DND-41 (cell line): ENCODE measurements at regions not wholly inside any gene's neighbourhood (a gene's known extent, or its start where the extent isn't known, plus 50 kb on each side); places are given as distances from the start of the nearest gene placed in this dataset.

Source experiments
- ATAC-seq: fragments of 200-7000 bp; cut with Tn5 transposase; 3 replicates; pipeline ENCODE4 v1.9.1; 2021; ENCODE audit warnings: low read depth; ENCODE audit not compliant: insufficient read depth
- DNase-seq: peaks from one replicate; pipeline ENCODE4 v3.0.0-alpha.2; 2020
- H2AFZ ChIP-seq: 2 replicates; pipeline ENCODE4 v1.6.0; 2012; ENCODE audit warnings: low read depth, low read length
- H3K27ac ChIP-seq: 2 replicates; pipeline ENCODE4 v1.5.1; 2012; ENCODE audit warnings: low read length, inconsistent platforms
- H3K27me3 ChIP-seq: fragments of 200-600 bp; sonication (generic); 2 replicates; pipeline ENCODE4 v1.6.0; 2012; ENCODE audit warnings: low read length, mild to moderate bottlenecking, inconsistent platforms; ENCODE audit not compliant: insufficient read depth, poor library complexity
- H3K36me3 ChIP-seq: 2 replicates; pipeline ENCODE4 v1.5.1; 2012; ENCODE audit warnings: low read length, inconsistent platforms; ENCODE audit not compliant: insufficient read depth
- H3K4me1 ChIP-seq: 2 replicates; pipeline ENCODE4 v1.5.1; 2012; ENCODE audit warnings: mild to moderate bottlenecking, low read length; ENCODE audit not compliant: insufficient read depth
- H3K4me2 ChIP-seq: 2 replicates; pipeline ENCODE4 v1.6.0; 2012; ENCODE audit warnings: mild to moderate bottlenecking, moderate library complexity, low read length, inconsistent platforms; ENCODE audit not compliant: insufficient read depth
- H3K4me3 ChIP-seq, 2 experiments: fragments of 200-600 bp in 1 of 2; shearing (Covaris generic) in 1 of 2; 2 replicates each; pipeline ENCODE4 v1.5.1; 2012 to 2016; ENCODE audit warnings: inconsistent platforms in 2 of 2, low read length in 2 of 2, mild to moderate bottlenecking in 2 of 2, low read depth in 1 of 2, moderate library complexity in 1 of 2
- H3K79me2 ChIP-seq: 2 replicates; pipeline ENCODE4 v1.6.0; 2012; ENCODE audit warnings: low read length, inconsistent platforms; ENCODE audit not compliant: insufficient read depth
- H3K9ac ChIP-seq: 2 replicates; pipeline ENCODE4 v1.6.0; 2012; ENCODE audit warnings: low read depth, mild to moderate bottlenecking, inconsistent platforms, low read length, moderate library complexity
- H3K9me3 ChIP-seq: 2 replicates; pipeline ENCODE4 v1.5.1; 2012; ENCODE audit warnings: low read length, moderate library complexity, mild to moderate bottlenecking, inconsistent platforms; ENCODE audit not compliant: insufficient read depth, severe bottlenecking
- H4K20me1 ChIP-seq: 2 replicates; pipeline ENCODE4 v1.6.0; 2012; ENCODE audit warnings: low read length; ENCODE audit not compliant: insufficient read depth
- CTCF ChIP-seq: IDR thresholded peaks from 2 replicates; pipeline ENCODE4 v1.5.1; 2012; ENCODE audit warnings: borderline replicate concordance, low read length, moderate library complexity, mild to moderate bottlenecking; ENCODE audit not compliant: poor library complexity, severe bottlenecking; ENCODE audit errors: extremely low read depth
- EZH2 ChIP-seq: IDR thresholded peaks from 3 replicates; pipeline ENCODE4 v1.6.1; 2012; ENCODE audit warnings: borderline replicate concordance, low read depth, mild to moderate bottlenecking, moderate library complexity, low read length, inconsistent platforms; ENCODE audit not compliant: severe bottlenecking

- Histone ChIP-seq H3K79me2 (no peaks in the 10 kb centered on the region), H3K4me3 (no peak overlapping the region), H4K20me1 (no peaks in the 10 kb centered on the region), H2AFZ (no peak overlapping the region), H3K36me3 (no peaks in the 10 kb centered on the region), H3K9ac (no peak overlapping the region), H3K9me3 (no peaks in the 10 kb centered on the region), H3K27ac (no peak overlapping the region), H3K4me1 (no peaks in the 10 kb centered on the region), H3K27me3 (peaks cover 4% of the 10 kb centered on the region), H3K4me2 (no peak overlapping the region)
- TF ChIP-seq EZH2 (no peak), CTCF (no peak)
- DNase-seq (no peak), ATAC-seq (no peak)
Measured at GRCh38 chr2:236505041-236505440, 64.6 kb upstream of the ACKR3 start.

GRCh38 chr2:236505648-236506047 is 64.0 kb upstream of the ACKR3 start:
- H2AFZ ChIP-seq = no peak overlapping the region
- H3K9ac ChIP-seq = no peak overlapping the region
- TF ChIP-seq EZH2 (no peak), CTCF (no peak)
- H3K36me3 ChIP-seq = no peaks in the 10 kb centered on the region
- H3K4me1 ChIP-seq = no peaks in the 10 kb centered on the region
- DNase-seq (no peak), ATAC-seq (no peak)
- H3K79me2 ChIP-seq = no peaks in the 10 kb centered on the region
- H3K9me3 ChIP-seq = no peaks in the 10 kb centered on the region
- H3K4me2 ChIP-seq = no peak overlapping the region
- H4K20me1 ChIP-seq = no peaks in the 10 kb centered on the region
- H3K27me3 ChIP-seq = peaks cover 2% of the 10 kb centered on the region
- no peak overlapping the region for H3K27ac ChIP-seq
- H3K4me3 ChIP-seq = no peak overlapping the region

GRCh38 chr2:236507393-236508085 is 62.1 kb upstream of the ACKR3 start:
- no peaks in the 10 kb centered on the region for H3K9me3 ChIP-seq
- no peaks in the 10 kb centered on the region for H3K36me3 ChIP-seq
- no peak overlapping the region for H3K9ac ChIP-seq
- peaks cover 2% of the 10 kb centered on the region for H3K27me3 ChIP-seq
- no peaks in the 10 kb centered on the region for H3K4me1 ChIP-seq
- H3K4me3 ChIP-seq = no peak overlapping the region
- ATAC-seq = no peak
- H4K20me1 ChIP-seq = no peaks in the 10 kb centered on the region
- no peak for DNase-seq
- H2AFZ ChIP-seq = no peak overlapping the region
- TF ChIP-seq EZH2 (no peak), CTCF (no peak)
- no peaks in the 10 kb centered on the region for H3K79me2 ChIP-seq
- H3K4me2 ChIP-seq = no peak overlapping the region
- no peak overlapping the region for H3K27ac ChIP-seq
